ENCODE measurements at regions not wholly inside any gene's neighbourhood (a gene's known extent, or its start where the extent isn't known, plus 50 kb on each side); places are given as distances from the start of the nearest gene placed in this dataset.

DNA sequence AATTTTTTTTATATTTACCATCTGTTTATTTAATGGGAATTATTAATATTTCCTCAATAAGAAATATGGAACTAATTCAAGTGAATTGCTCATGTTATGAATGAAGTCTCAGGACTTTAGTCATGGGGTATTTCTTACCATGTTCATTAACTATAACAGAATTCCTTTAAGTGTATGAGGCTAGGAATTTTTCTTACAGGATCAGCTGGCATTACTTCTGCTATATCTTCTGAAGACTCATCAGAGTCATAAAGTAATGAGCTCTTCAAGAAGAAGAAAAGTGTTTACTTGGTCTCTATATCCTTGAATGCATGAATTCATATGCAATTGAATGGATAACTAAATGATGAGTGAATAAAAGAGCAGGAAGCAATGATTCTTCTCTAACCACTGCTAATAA lies 486.8 kb upstream of the THBS1 start:
- no peak for DNase-seq

DNA sequence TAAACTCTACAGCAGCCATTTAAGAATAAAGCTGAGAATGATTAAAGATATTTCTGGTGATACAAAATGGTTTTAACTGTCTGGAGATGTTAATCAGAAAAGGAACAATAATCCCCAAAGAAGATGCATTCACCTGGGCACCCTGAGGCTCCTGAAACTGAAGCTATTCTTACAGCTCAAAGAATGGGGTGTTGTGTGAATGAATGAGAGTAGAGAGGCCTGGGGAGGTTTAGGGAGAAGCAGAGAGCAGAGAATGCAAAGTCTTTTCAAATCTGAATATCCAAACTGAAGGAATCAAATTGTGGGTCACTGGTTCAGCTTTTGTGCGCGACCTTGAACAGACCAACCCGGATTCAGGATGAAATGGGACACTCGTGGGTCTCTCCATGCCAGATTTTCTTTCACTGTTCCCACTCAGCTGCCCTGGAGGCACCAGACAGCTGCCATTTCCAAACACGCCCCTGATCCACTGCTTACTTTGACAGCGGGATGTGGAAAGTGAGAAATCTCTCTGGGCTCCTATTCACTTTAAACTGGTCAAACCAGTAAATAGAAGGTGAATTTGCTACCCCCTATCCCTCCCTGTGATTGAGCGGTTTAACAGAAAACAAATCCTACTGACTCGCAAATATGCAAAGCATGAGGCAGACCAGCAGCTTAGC lies 485.5 kb upstream of the THBS1 start:
- no peak for DNase-seq

DNA sequence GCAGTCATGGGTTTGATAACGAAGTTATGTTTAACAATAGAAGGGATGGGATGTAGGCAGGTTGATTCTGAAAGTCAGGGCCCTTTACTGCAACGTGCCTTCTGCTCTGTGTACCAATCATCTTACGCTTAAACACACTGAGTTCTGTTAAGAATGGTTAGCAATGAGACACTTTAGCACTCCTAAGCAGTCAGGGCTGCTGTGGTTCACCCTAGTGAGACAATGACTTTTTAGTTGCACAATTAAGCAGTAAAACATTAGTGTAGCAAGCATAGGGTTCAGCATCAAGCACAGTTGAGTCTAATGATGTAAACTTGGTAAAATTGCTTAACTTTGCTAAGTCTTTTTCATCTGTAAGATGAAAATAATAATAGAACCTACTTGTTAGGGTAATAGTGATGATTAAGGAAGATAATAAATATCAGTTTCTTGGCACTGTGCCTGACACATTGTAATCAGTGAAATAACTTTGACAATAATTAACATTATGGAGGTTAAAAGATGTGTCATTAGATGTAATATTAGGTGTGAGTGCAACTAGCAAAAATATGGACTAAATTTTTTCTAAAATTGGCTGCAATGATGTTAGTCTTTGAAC lies 484.2 kb upstream of the THBS1 start:
- no peak for DNase-seq

DNA sequence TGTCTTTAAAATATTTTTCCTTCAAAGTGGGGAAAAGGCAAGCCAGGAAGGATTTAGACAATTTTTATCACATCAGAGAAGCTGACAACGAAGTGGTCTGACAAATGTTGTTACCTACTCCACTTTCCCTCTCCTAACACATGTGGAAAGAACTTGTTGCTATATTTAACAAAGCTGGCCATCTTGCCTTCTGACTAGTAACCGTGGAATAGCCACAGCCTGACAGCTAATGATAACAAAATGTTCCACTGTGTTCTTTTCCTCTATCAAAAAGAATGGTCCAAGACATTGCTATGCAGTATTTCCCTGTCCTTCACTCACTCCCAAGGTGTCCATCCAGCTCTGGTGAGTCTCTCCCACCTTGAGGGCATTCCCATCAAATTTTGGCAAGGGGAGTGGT lies 481.4 kb upstream of the THBS1 start:
- DNase-seq = no peak

DNA sequence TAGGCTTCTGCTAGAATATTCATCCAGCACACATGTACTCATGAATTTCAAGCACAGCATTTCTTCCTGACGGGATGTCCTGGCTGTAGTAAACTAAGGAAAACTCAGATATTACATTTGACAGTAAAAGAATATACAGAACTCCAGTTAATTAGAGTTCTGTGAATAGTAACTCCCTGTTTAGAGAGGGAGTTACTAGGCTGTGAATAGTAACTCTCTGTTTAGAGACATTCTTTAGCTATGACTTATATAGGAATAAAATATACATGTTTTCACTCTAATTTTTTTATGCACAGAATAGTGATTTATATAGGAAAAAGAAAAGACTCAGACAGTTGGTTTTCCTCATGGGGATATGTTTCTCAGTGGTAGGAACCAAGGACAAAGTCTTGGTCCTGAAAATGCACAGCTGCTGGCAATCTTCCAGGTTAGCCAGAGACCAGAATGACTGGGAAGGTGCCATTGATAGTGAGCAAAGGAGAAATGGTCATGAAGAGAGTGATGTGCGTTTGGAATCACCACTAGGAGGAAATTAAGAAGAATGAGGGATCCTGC lies 480.7 kb upstream of the THBS1 start:
- no peak for DNase-seq

DNA sequence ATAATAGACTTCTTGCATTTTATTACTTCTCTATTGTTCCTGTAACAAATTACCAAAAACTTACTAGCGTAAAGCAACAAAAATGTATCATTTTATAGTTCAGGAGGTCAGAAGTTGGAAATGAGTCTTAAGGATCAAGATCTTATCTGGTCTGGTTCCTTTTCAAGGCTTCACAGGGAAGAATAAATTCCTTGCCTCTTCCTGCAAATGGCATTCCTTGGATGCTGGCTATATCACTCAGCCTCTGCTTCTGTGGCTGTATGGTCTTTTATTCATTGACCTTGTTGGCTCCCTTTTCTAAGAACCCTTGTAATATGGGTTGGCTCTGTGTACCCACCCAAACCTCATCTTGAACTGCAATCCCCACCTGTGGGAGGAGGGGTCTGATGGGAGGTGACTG lies 478.4 kb upstream of the THBS1 start:
- DNase-seq = no peak

DNA sequence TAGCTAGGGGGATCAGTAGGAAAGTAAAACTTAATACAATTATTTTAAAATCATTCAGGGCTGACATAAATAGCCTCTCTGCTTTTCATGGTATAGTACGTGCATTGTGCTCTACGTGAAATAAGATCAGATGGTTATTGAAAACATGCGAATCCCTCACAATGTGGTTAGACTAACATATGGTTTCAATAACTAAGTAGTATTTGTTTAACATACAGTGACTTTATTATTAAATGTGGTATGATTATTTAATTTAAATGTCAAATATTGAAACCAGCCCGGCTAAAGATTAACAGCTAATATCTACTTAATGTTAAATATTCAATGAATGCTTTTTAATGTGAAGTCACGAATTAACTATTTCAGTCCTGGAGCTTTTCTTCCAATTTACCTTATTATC lies 473.9 kb upstream of the THBS1 start:
- no peak for DNase-seq

DNA sequence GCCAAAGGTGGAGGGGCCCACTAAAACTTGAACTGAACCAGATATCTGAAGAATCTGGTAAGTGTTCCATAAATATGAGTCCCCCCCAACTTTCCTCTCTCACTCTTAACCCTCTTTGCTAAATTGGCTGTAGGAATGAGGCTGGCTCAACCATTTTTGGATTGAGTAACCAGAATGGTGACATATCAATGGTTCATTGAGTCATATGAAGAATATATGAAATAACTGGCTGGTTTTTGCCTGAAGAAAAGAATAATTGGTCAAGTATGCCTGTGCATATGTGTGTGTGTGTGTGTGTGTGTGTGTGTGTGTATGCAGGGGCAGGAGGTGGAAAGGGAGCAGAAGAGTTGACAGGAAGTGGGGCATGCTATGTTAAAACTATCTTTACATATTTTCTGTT lies 472.9 kb upstream of the THBS1 start:
- no peak for DNase-seq

DNA sequence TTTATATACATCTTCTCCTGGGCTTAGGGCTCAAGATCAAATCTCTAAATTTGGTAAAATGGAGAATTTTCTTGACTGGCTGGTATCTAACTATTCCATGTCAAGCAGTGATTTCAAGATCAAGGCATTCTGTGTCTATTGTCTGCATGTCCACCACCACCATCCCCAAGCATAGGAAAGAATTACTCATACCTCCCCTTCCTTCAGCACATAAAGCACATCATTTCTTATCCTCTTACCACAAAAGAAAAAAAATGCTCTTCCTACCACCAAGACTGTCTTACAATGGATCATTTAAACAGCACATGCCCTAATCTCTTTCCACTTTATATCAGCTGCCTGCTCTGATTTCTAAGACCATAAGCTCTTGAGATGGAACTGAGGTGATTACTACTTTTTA lies 470.5 kb upstream of the THBS1 start:
- no peak for DNase-seq

DNA sequence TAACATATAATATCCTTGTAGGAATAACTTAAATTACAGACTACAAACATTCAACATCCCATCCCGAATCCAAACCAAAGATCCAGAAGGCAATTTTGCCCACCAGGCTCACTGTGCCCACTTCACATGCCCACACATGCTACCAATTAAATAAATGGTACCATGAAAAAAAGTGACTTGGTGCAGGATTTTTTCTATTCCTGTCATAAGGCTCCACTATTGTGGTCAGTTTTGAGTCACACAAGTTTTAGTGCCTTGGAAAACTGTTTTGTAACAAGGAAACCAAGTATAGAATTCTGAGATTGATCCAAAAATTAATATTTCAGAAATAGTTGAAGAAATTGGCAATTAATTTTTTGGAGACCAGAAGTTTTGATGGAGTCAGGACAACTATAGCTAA lies 470.1 kb upstream of the THBS1 start:
- DNase-seq = no peak

DNA sequence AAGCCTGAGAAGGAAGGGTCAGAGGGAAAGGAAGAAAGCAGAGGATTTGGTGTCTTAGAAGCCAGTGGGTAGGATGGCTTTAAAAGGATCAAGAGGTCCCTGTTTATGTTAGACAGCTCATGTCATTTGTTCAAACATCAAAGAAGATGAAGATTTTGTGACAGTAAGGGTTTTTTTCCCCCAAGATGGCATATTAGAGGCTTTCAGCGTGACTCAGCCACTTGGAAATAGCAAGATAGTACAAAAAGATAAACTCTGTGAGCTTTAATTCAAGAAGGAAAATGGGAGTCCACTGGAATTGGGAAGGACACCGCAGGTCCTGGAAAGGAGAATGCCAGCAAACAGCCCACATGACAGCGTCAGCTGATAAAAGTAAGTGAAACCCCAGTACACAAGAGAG lies 467.1 kb upstream of the THBS1 start:
- DNase-seq = no peak

DNA sequence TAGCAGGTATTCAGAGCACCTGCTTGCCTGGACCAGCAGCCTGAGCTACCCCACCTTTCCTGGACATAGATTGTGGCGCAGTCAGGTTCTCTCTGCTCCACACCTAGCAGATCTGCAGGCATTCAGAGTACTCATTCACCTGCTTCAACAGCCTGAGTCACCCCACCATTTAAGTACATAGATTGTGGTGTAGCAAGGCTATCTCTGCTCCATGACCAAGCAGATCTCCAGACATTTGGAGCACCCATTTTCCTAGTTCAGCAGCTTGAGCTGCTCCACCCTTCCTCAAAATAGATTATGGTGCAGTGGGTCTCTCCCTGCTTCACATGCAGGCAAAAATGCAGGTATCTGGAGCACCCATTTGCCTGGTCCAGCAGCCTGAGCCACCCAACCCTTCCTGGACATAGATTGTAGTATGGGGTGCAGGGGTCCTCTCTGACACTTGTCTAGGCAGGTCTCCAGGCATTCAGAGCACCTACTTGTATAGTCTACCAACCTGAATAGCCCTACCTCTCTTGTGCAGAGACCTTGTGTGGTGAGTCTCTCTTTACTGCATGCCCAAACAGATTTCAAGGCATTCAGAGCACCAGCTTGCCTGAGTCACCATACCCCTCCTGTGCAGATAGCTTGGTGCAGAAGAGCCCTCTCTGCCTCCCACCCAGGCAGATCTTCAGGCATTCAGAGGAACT lies 466.0 kb upstream of the THBS1 start:
- no peak for DNase-seq

DNA sequence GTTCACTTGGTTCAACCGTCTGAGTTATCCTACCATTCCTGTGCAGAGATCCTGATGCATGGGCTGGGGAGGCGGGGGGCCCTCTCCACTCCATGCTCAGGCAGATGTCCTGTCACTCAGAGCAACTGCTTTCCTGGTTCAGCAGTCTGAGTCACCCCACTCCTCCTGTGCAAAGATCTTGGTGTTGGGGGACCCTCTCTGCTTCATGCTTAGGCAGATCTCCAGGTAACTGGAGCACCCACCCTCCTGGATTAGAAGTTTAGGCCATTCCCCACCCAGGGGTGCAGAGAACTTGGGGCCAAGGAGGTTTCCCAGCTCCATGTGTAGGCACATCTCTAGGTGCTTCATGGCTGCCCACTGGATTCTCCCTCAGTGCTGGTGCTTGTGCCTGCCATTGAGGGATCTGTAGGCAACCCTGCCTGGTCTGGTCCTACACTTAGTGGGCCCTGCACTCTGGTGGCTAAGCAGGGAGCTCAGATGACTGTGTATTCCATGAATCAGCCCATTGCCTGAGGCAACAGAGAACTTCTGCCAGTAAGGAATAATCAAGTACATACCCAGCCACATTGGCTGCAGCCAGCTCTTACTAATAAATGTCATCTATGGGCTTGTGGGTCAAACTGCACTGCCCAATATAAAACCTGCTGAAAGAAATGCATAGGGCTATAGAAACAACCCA lies 465.4 kb upstream of the THBS1 start:
- DNase-seq = no peak

DNA sequence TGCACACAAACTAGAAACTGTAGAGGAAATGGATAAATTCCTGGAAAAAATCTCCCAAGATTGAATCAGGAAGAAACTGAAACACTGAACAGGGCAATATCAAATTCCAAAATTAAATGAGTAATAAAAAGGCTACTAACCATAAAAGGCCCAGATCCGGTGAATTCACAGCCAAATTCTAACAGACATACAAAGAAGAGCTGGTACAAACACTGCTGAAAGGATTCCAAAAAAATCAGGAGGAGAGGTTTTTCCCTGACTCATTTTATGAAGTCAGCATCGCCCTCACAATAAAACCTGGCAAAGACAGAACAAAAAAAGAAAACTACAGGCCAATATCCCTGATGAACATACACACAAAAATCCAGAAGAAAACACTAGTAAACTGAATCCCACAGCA lies 462.4 kb upstream of the THBS1 start:
- no peak for DNase-seq

DNA sequence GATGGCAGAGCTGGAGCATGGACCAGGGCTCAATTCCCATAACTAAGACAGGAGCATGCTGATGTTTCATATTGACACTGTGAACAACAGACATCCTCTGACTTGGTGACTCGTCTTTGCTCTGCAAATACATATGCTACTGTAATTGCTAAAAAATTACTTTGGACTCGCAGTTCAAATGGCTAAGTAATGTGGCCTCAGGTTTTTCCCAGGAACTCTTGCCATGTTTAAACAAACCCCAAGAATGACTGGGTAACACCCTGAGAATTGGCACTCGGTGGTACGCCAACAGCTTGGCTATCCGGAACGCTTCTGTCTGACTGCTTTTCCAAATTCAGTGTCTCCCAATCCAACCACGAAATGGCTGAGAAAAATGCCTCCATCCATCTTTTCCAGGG lies 456.7 kb upstream of the THBS1 start:
- DNase-seq = no peak

DNA sequence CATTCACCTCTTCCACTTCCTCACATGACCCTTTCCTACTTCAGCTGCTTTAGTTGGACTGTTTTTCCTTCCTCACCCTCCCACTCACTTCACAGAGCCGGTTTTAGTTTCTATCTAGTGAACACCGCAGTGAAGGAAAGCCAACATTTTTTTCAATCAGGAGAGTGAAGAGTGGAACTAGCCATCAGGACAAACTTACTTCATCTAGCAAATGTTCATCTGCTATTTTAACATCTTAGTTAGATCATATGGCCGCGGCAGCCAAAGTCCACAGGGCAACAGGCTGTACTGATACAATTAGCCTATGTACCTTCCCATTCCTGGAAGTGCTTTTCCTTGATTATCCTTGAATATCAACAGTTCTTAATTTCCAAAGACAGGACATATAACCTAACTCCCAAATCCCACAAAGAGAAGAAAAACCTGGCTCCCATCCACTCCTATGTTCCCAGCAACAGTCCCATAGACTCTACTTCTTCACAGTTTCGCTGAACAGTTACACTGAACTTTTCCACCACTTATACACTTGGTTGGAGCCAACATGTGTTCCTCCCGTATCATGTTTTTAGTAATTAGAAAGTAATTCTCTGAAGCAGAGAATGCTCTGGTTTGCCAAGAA lies 456.2 kb upstream of the THBS1 start:
- no peak for DNase-seq

DNA sequence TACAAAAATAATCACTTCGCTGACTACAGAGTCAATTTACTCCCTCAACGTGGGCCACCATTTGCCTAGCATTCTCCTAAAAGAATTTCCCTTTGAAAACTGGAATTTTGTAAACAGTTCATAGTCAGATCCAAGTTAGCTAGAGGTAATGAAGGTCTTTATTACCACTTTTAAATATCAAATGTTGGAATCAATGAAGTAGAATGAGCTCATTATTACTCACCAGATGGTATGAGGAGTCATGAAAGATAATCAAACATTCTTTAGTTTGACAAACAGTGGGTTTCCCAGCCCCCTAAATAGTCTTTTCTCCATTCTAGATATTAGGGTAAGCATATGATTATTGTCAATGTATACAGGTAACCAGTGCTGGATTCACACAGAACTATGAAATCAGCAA lies 455.7 kb upstream of the THBS1 start:
- DNase-seq = no peak

DNA sequence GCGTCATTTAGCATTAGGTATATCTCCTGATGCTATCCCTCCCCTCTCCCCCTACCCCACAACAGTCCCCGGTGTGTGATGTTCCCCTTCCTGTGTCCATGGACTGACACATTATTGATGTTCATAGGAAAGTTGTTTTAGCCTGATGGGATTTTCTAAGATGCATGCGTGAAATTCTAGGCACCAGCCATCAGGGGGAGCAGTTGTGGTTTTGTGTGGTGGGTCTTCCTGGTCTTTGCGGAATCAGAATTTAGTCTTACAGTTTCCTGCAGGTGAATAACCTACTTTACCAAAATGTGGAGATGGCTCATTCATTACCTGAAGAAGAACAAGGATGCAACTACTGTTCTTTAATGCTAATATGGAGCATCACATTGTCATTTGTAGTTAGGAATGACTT lies 455.0 kb upstream of the THBS1 start:
- DNase-seq = peak; percentile 43

DNA sequence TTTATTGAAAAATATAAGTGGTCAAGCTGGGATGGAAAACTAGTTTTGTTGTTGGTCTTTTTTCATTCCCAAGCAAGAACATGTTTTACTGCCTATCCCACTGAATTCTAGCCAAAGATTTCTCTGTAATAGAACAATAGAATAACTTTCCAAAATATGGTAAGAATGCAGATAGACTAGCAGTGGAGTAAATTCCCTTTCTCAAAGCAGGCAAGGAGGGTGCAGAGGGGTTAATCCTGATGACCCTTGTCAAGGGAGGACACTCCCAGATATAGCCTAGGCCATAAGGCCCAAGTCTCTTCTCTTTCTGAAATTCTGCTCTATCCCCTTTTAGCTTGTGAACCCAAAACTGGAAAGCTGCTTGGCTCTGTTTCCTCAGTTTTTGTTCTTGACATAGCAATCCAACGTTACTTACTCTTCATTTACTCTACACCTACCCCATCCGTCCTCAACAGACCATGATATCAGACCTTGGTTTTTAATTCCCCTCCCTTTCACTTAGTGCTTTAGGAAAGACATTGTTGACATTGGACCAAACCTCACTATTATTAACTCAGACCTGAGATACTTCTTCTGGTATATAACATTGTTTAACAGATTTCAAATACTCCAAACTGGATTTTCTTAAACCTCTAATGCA lies 453.6 kb upstream of the THBS1 start:
- no peak for DNase-seq

DNA sequence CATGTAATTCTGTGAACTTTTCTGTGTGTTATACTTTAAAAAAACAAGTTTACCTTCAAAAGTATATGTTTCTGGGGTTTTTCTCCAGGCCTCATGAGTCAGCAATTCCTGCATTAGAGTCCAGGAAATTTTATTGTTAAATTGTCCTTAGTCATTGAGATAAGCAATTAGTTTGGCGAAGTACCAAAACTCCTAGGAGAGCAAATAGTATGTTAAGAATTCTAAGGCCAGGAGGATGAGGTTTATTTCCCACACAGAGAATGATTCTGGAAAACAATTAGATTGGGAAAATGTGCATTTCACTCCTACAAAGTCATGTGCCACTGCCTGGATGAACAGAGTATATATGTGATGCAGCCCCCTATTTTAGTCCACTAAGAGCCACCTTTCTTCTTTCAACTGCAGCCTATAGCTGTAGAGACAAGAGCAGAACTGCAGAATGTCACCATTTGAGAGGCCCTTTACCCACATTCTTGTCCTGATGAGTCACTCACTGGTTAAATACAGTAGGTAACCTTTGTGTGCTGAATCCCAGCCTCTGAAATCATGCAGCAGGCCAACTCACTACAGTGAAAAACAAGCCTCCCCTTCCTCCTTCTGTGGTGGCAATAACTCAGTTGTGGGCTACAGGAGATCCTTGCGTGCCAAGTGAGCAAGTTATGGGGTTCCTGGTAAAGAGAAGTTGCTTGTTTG lies 452.8 kb upstream of the THBS1 start:
- no peak for DNase-seq

DNA sequence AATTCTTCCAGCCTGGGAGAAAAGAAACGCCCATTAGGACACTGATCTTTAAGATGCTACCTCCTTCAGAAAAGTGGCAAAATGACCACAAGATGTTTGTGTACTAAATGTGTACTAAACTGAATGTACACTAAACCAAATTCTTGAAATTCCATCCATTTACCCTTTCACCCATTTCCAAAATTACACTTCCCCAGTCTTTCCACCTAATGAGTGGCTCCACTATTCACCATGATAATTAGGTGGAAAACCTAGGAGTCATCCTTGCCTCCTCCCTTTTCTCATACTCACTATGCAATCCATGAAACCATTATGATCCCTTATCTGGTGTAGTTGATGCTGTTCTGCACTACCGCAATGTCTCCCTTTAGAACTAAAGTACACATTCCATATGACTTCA lies 452.1 kb upstream of the THBS1 start:
- no peak for DNase-seq

Data from activated CD4-positive, alpha-beta T cell treated with anti-CD3 and anti-CD28 coated beads for 48 hours (primary cell).